SIG-M5 treated with dmso at 0.1 percent for 504 hours (cell line): ENCODE measurements at regions not wholly inside any gene's neighbourhood (a gene's known extent, or its start where the extent isn't known, plus 50 kb on each side); places are given as distances from the start of the nearest gene placed in this dataset.
"Not testable (repeated sequence)": the region's sequence is repeated elsewhere in the genome, so short reads cannot be mapped to it uniquely, and the experiment has no call there.

ENCODE experiments used
- DNase-seq: peaks from one replicate; lab custom pipeline; 2025; ENCODE audit not compliant: unreplicated experiment; lab: John Stamatoyannopoulos, UW

- DNase-seq: no peak
Observed at GRCh38 chr13:50720861-50721671, 122.4 kb downstream of the DLEU7 start.

DNA sequence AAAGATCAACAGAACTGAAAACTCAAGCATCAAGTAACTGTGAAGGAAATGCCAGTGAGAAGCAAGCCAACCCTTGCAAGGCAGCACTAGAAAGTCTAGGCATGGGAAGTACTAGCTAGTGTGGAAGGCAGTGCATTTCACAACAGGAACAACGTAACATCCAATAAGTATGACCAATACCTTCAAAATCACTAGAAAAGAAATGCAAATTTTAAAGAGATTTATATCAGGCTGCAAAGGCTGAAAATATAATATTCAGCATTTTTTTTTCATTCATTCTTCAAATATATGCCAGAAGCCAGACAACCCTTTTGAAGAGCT lies 121.9 kb downstream of the DLEU7 start:
- DNase-seq: peak; percentile 50

- no peak for DNase-seq
Observed at GRCh38 chr13:50722440-50723125, 120.9 kb downstream of the DLEU7 start.

DNA sequence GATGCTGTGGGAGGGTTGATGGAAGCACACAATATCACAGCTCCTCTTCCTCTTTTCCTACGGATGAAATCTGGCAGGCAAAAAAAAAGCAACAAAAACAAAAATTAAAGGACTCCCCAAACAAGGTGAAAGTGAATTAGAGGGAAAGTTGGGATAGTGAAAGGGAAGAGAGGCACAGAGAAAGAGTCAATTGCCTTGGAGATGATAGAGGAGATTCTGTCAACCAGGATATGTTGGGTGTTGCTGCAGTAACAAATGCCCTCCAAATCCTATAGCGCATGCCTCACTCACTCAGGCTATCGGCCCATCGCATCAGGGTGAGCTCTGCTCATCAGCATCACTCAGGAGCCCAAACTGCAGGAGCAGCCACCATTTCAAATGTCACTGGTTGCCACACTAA lies 119.1 kb downstream of the DLEU7 start:
- no peak for DNase-seq

DNA sequence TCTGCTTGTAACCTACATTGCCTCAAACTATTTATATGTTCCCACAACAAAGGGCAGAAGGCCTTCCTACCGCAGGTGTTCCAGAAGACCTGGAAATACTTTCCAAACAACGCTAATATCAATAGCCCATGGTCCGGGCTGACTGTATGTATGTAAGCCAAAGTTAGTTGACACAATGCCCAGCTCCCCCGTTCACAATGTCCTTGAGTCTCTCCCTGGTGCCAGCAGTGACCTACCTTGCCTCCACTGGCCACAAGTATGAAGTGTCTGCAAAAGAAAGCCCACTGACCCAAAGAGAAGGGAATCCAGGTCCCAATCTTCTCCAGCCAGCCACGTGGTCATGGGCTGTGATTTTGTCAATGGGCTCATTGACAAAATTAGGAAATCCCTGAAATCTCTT lies 118.6 kb downstream of the DLEU7 start:
- DNase-seq: no peak

DNA sequence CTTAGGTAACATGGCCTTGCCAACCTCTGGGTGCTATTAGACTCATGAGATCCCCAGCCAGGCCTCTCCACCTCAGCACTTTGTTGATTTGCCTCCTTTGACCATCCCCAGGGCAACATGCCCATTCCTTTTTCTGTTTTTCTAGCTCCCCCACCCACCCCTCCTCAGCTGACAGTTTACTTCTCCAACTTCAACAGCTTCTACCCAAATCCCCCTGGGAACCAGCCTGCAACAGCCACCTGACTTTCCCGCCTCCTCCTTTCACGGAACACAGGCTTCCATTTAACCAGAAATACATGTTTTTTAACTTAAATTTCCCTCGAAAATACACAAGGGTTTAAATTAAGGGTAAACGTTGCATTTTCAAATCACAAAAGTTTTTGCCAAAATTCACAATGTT lies 117.3 kb downstream of the DLEU7 start:
- DNase-seq: no peak

- no peak for DNase-seq
Observed at GRCh38 chr13:50729177-50729576, 114.3 kb downstream of the DLEU7 start.

- no peak for DNase-seq
Observed at GRCh38 chr13:50730496-50731351, 112.8 kb downstream of the DLEU7 start.

DNA sequence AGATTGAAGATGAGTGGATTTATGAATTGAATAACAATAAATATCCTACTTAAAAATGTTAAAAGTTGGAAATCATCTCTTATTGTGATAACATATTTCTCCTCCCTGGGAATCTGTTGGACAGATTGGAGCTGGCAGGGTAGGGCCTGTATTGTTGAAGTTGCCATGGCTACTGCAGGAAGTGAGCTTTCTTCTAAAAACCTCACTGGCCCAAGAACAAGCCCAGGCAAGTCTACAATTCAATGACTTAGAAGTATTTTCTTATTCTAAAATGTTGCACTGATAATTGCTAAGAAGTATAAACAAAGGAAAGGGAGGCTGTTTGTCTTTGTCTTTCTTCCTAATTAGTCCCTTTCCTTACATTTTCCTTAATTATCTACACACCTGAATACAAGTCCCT lies 112.1 kb downstream of the DLEU7 start:
- no peak for DNase-seq

GRCh38 chr13:50732712-50733111 lies 110.8 kb downstream of the DLEU7 start:
- peak; percentile 28 for DNase-seq

DNA sequence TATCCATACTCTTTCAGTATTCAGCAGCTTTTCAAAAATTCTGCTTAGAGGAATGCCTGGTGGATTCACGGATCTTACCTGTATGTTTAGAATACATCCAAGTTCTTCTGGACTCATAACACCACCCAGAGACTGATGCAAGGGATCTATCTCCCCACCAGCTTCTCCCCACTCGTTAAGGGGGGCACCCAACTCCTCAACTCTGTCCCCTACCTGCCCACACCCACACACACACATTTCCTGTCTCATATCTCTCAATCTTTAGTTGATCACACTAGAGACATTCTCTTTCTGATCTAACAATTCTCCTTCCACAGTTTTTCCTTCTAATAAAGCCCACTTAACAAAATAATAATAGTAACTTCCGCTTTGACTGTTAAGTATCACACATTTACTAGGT lies 110.1 kb downstream of the DLEU7 start:
- no peak for DNase-seq

DNA sequence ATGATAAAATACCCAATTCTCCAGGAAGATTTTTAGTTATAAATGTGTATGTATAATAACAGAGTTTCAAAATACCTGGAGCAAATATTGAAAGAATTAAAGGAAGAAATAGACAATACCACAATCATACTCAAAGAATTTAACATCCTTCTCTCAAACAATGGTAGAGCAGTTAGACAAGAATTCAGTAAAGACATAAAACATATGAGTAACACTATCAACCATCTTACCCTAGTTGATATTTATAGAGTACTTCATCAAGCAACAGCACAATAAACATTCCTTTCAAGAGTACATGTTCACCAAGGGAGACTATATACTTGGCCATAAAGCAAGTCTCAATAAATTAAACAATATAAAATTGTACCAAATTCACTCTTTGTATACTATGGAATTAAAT lies 108.4 kb downstream of the DLEU7 start:
- DNase-seq: no peak

GRCh38 chr13:50740052-50740741 lies 103.3 kb downstream of the DLEU7 start:
- DNase-seq: no peak

DNA sequence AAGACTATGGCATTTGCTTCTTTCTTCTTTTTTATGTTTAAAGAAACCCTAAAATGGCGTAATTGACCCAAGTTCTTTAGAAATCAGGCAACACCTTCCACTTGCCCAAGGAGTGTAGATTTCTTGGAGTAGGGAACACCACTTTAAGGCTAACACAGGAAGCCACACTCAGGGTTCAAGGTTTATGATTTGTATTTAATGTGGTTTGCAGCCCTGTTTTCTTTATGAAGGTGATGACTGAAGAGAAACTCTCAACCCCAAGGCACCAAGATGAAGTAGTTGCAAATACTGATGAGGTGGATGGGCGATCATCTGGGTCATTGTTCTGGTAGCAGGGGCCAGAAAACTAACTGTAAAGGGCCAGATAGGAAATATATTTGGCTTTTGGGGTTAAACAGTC lies 101.1 kb downstream of the DLEU7 start:
- no peak for DNase-seq

GRCh38 chr13:50742968-50743367 lies 100.5 kb downstream of the DLEU7 start:
- DNase-seq: no peak

GRCh38 chr13:50744116-50744660 lies 99.3 kb downstream of the DLEU7 start:
- DNase-seq: no peak

DNA sequence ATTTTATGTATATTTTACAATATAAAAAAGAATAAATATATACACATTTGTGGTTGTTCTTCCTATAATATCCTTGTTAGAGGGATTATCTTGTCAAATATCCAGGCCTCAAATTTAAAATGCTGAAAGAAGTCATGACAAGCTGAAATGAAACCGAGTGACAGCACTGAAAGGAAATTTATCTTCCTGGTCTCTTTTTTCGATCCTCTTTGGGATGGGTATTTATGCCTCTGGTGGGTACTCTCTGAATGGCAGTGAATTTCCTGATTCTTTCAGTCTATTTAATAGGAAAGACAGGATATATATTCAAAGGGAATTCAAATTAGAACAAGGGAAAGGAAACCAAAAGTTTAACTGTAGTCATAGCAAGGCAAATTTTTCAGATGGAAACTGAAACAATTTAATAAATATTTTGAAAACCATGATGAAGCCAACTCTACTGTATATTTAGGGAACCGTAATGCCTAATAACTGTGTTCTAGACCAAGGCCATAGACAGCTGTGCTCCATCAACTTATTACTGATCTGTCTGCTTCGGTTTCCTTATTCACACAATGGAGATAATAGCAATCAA lies 97.9 kb downstream of the DLEU7 start:
- DNase-seq: no peak

- no peak for DNase-seq
Observed at GRCh38 chr13:50747737-50748350, 95.6 kb downstream of the DLEU7 start.

DNA sequence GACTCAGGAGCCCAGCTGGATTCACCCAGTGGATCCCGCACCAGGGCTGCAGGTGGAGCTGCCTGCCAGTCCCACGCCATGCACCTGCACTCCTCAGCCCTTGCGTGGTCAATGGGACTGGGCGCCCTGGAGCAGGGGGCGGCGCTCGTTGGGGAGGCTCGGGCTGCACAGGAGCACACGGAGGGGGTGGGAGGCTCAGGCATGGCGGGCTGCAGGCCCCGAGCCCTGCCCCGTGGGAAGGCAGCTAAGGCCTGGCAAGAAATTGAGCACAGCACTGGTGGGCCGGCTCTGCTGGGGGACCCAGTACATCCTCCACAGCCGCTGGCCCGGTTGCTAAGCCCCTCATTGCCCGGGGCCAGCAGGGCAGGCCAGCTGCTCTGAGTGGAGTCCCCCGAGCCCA lies 90.3 kb downstream of the DLEU7 start:
- not testable (repeated sequence) for DNase-seq
